H1 (cell line): ENCODE measurements at regions not wholly inside any gene's neighbourhood (a gene's known extent, or its start where the extent isn't known, plus 50 kb on each side); places are given as distances from the start of the nearest gene placed in this dataset.

Experiments
- CEBPB ChIP-seq: IDR thresholded peaks from 2 replicates; pipeline ENCODE4 v1.6.1; 2012; ENCODE audit warnings: low read depth, low read length
- MAFK ChIP-seq: IDR thresholded peaks from 2 replicates; pipeline ENCODE4 v1.6.1; 2012; ENCODE audit warnings: low read depth, mild to moderate bottlenecking, improper control_type of control experiment, low read length
- NANOG ChIP-seq: IDR thresholded peaks from 2 replicates; pipeline ENCODE4 v1.6.1; 2011; ENCODE audit warnings: low read length, low read depth, mild to moderate bottlenecking, inconsistent platforms; ENCODE audit not compliant: insufficient read depth, poor library complexity, severe bottlenecking
- TF ChIP-seq, protein P1 (sequence below): IDR thresholded peaks from 2 replicates; pipeline ENCODE4 v1.6.1; 2012; ENCODE audit warnings: inconsistent platforms

DNA sequence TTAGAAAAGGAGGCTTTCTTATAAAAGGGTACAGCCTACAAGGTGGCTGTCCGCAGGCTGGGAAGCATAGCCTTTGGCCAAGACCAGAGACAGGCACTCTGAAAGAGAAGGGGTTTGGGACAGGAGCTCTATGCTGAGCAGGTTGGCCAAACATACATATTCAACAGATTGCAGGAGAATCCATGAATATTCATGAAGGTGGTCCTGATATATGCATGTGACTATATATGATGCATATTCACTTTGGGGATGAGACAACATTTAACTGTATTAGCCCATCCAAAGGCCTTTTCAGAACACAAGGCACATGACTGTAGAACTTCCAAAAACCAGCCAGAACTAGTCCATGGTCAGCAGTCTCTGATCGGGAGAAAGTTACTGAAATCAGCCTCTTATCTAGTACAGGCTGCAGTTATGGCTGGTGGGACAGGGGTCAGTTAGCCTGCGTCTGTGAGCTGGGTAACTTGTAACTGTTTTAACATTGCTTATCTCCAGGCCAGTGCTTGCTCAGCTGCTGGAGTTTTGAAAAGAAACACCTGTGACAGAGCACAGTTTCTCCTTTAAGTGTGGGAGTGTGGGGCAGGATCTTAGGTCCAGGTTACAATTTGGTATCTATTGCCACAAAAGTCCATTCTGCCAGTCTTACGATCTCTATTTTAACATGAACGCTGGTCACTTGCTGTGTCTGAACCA is 924.2 kb downstream of the UQCRFS1 start (continued):
- TF ChIP-seq NANOG, result no peak
- TF ChIP-seq CEBPB, result no peak
- TF ChIP-seq MAFK, result no peak
- TF ChIP-seq, protein P1, sequence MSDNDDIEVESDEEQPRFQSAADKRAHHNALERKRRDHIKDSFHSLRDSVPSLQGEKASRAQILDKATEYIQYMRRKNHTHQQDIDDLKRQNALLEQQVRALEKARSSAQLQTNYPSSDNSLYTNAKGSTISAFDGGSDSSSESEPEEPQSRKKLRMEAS, result no peak
